ENCODE measurements at regions not wholly inside any gene's neighbourhood (a gene's known extent, or its start where the extent isn't known, plus 50 kb on each side); places are given as distances from the start of the nearest gene placed in this dataset.

- Histone ChIP-seq H3K4me3 (no peak overlapping the region), H3K4me1 (no peaks in the 10 kb centered on the region), H3K36me3 (no peaks in the 10 kb centered on the region), H3K27ac (no peak overlapping the region), H3K9me3 (peaks cover 0 to 11% (median 0%) of the 10 kb centered on the region in 12 donors), H3K27me3 (peaks cover 0 to 8% (median 0%) of the 10 kb centered on the region in 9 donors)
- intact Hi-C loops (cut with DNase I) = no loop called here
- ATAC-seq (no peak), DNase-seq (no peak)
- WGBS, 4 donors = 81 to 85% (median 84%) methylated on average over 8 of the region's 8 CpGs
- TF ChIP-seq CTCF (IDR thresholded peaks at IDR 0.05) (no peak), POLR2A (IDR thresholded peaks at IDR 0.05) (no peak)
These were observed 110.8 kb upstream of the ARL4C start for GRCh38 chr2:234607691-234608090.

GRCh38 chr2:234606896-234607295 lies 110.0 kb upstream of the ARL4C start:
- H3K27me3 ChIP-seq = peaks cover 0 to 8% (median 0%) of the 10 kb centered on the region in 9 donors
- TF ChIP-seq POLR2A (IDR thresholded peaks at IDR 0.05) = no peak
- no peak for TF ChIP-seq CTCF (IDR thresholded peaks at IDR 0.05)
- H3K36me3 ChIP-seq = no peaks in the 10 kb centered on the region
- H3K27ac ChIP-seq = no peak overlapping the region
- intact Hi-C loops (cut with DNase I) = no loop called here
- DNase-seq = no peak
- H3K4me3 ChIP-seq = no peak overlapping the region
- H3K4me1 ChIP-seq = no peaks in the 10 kb centered on the region
- peaks cover 0 to 4% (median 0%) of the 10 kb centered on the region in 12 donors for H3K9me3 ChIP-seq
- WGBS, 4 donors = 74 to 90% (median 85%) methylated on average over 7 of the region's 7 CpGs
- ATAC-seq = no peak

DNA sequence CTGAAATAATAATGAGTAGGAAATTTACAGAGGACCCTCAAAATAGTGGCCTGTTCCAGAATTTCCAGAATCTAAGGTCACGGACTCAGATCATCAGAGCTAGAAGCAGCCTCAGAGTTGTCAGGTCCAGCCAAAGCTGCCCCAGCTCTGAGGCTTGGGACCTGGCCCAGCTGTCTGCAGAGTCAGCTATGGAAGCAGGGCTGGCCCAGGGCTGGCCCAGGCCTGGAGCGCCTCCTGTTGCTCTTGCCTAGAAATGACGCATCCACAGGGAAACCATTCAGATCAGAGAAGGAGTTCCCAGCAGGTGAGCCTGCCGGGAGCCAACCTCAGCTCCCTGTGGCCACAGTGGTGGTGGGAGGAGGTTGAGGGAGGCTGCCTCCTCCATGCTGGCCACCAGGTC lies 106.7 kb upstream of the ARL4C start:
- no peaks in the 10 kb centered on the region for H3K4me1 ChIP-seq
- H3K36me3 ChIP-seq = no peaks in the 10 kb centered on the region
- DNase-seq (no peak), ATAC-seq (no peak)
- no peaks in the 10 kb centered on the region for H3K9me3 ChIP-seq
- WGBS, 4 donors = 90 to 100% (median 95%) methylated on average over 2 to 4 of the region's 4 CpGs
- H3K27me3 ChIP-seq = peaks cover 0 to 4% (median 0%) of the 10 kb centered on the region in 9 donors
- no peak overlapping the region for H3K4me3 ChIP-seq
- TF ChIP-seq POLR2A (IDR thresholded peaks at IDR 0.05) (no peak), CTCF (IDR thresholded peaks at IDR 0.05) (no peak)
- no peak overlapping the region for H3K27ac ChIP-seq
- intact Hi-C loops (cut with DNase I) = no loop called here

DNA sequence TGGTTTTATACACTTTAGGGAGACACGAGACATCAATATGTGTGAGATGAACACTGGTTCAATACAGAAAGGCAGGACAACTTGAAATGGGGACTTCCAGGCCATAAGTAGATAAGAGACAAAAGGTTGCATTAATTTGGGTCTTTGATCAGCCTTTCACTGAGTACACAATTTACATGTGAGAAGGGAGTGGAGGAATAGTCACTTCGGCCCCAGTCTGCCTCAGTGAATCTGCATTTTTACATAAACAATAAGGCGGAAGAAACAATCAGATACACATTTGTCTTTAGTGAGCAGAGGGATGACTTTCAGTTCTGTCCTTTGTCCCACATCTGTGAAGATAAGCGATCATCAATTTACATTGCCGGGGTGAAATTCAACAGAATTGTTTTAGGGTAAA lies 104.3 kb upstream of the ARL4C start:
- Histone ChIP-seq H3K4me3 (no peak overlapping the region), H3K27ac (no peak overlapping the region), H3K27me3 (peaks cover 0 to 2% (median 0%) of the 10 kb centered on the region in 9 donors), H3K36me3 (no peaks in the 10 kb centered on the region), H3K4me1 (no peaks in the 10 kb centered on the region), H3K9me3 (no peaks in the 10 kb centered on the region)
- no peak for TF ChIP-seq CTCF (IDR thresholded peaks at IDR 0.05)
- TF ChIP-seq POLR2A (IDR thresholded peaks at IDR 0.05) = no peak
- ATAC-seq (no peak), DNase-seq (no peak)
- 69 to 75% (median 73%) methylated on average over 5 of the region's 5 CpGs for WGBS, 4 donors
- intact Hi-C loops (cut with DNase I) = no loop called here

Measured in heart left ventricle (tissue), 16 donors.